Keratinocyte (primary cell): ENCODE measurements at regions not wholly inside any gene's neighbourhood (a gene's known extent, or its start where the extent isn't known, plus 50 kb on each side); places are given as distances from the start of the nearest gene placed in this dataset.

Experiments
- CTCF ChIP-seq, 3 experiments: IDR thresholded peaks in 1 of 3; conservative IDR thresholded peaks in 1 of 3; optimal IDR thresholded peaks in 1 of 3; 2 replicates in 2 of 3; 3 replicates in 1 of 3; pipeline versions ENCODE3 to v1.5.1; 2011; ENCODE audit warnings: low read length in 3 of 3, mild to moderate bottlenecking in 3 of 3, moderate library complexity in 2 of 3, control low read depth in 1 of 3, inconsistent platforms in 1 of 3; ENCODE audit not compliant: insufficient read depth in 2 of 3; ENCODE audit errors: extremely low read depth in 1 of 3
- EZH2 ChIP-seq: IDR thresholded peaks from one replicate; pipeline ENCODE4 v1.6.1; 2012; ENCODE audit warnings: inconsistent platforms, mild to moderate bottlenecking, low read length, moderate library complexity

DNA sequence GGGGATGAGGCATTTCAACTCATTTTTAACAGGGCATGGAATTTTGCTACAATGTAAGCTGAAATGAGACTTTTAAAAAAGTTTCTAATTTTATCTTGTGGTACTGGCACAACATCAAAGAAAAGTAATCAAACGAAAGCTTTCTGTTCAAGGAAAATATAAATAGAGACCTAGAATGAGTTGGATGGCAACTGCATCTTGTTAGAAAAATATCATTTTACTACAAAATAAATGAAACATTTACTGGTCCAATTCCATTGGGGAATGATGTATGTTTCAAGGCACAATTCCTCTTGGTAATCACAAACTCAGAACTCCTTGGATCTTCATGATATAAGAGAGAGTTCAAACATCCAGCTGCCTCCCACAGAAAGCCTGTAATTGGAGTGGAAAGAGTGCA, 102.8 kb downstream of the HMHB1 start:
- TF ChIP-seq CTCF (optimal IDR thresholded peaks at IDR 0.05 in 1 of 3, IDR thresholded peaks at IDR 0.05 in 1 of 3, conservative IDR thresholded peaks at IDR 0.05 in 1 of 3; ENCODE audit: extremely low read depth in 1 of 3, insufficient read depth in 2 of 3, low read length in 3 of 3) (no peak), EZH2 (no peak)
